HG03159 (cell line): ENCODE measurements at regions not wholly inside any gene's neighbourhood (a gene's known extent, or its start where the extent isn't known, plus 50 kb on each side); places are given as distances from the start of the nearest gene placed in this dataset.

ENCODE experiments used
- ATAC-seq: cut with Tn5 transposase; IDR thresholded peaks from one replicate; pipeline ENCODE4 v1.9.1; 2021; ENCODE audit warnings: mild to moderate bottlenecking, moderate library complexity; ENCODE audit not compliant: unreplicated experiment

- no peak for ATAC-seq
Observed at GRCh38 chr5:158485047-158485446, 614.7 kb downstream of the EBF1 start.

- ATAC-seq: no peak
Observed at GRCh38 chr5:158484150-158484549, 615.6 kb downstream of the EBF1 start.

GRCh38 chr5:158483281-158483860, 616.3 kb downstream of the EBF1 start:
- no peak for ATAC-seq

GRCh38 chr5:158482125-158482524, 617.6 kb downstream of the EBF1 start:
- ATAC-seq: no peak

GRCh38 chr5:158478139-158478538, 619.2 kb upstream of the CLINT1 start:
- ATAC-seq: no peak

- ATAC-seq: no peak
Observed at GRCh38 chr5:158477214-158477613, 618.3 kb upstream of the CLINT1 start.

- no peak for ATAC-seq
Observed at GRCh38 chr5:158473016-158473635, 614.2 kb upstream of the CLINT1 start.

GRCh38 chr5:158471535-158471924, 612.6 kb upstream of the CLINT1 start:
- ATAC-seq: no peak

- no peak for ATAC-seq
Observed at GRCh38 chr5:158470764-158471534, 612.0 kb upstream of the CLINT1 start.

GRCh38 chr5:158468444-158468843, 609.5 kb upstream of the CLINT1 start:
- no peak for ATAC-seq

GRCh38 chr5:158466191-158466590, 607.2 kb upstream of the CLINT1 start:
- ATAC-seq: no peak

GRCh38 chr5:158465086-158465972, 606.4 kb upstream of the CLINT1 start:
- ATAC-seq: no peak

GRCh38 chr5:158464383-158464782, 605.4 kb upstream of the CLINT1 start:
- no peak for ATAC-seq

- no peak for ATAC-seq
Observed at GRCh38 chr5:158463938-158464337, 605.0 kb upstream of the CLINT1 start.

GRCh38 chr5:158463188-158463587, 604.2 kb upstream of the CLINT1 start:
- no peak for ATAC-seq

GRCh38 chr5:158462349-158463114, 603.6 kb upstream of the CLINT1 start:
- ATAC-seq: no peak

- no peak for ATAC-seq
Observed at GRCh38 chr5:158461240-158461854, 602.4 kb upstream of the CLINT1 start.

GRCh38 chr5:158458086-158458485, 599.1 kb upstream of the CLINT1 start:
- no peak for ATAC-seq

- no peak for ATAC-seq
Observed at GRCh38 chr5:158456756-158457155, 597.8 kb upstream of the CLINT1 start.

- ATAC-seq: no peak
Observed at GRCh38 chr5:158456241-158456640, 597.3 kb upstream of the CLINT1 start.
